ENCODE measurements at regions not wholly inside any gene's neighbourhood (a gene's known extent, or its start where the extent isn't known, plus 50 kb on each side); places are given as distances from the start of the nearest gene placed in this dataset.

DNA sequence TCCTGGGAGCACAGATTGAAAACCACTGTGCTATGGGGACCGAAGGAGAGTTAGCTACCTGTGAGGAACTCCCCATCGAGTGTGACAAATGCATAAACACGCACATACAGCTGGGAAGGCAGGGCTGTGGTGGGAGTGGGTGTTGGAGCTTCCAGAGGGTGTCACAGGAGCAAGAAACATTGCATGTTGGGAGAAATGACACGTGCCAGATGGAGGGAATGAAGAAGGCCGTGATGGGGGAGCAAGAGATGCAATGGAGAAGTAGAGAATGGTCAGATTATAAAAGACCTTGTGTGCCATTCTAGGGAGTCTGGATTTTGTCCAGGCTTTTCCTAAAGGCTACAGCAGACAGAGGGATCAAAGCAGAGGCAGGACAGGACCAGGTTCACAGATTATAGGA lies 91.1 kb upstream of the NDUFV2 start:
- no peak for TF ChIP-seq POLR2A (IDR thresholded peaks at IDR 0.05)
- TF ChIP-seq POLR2AphosphoS5 (IDR thresholded peaks at IDR 0.05): no peak
- TF ChIP-seq, protein P1, sequence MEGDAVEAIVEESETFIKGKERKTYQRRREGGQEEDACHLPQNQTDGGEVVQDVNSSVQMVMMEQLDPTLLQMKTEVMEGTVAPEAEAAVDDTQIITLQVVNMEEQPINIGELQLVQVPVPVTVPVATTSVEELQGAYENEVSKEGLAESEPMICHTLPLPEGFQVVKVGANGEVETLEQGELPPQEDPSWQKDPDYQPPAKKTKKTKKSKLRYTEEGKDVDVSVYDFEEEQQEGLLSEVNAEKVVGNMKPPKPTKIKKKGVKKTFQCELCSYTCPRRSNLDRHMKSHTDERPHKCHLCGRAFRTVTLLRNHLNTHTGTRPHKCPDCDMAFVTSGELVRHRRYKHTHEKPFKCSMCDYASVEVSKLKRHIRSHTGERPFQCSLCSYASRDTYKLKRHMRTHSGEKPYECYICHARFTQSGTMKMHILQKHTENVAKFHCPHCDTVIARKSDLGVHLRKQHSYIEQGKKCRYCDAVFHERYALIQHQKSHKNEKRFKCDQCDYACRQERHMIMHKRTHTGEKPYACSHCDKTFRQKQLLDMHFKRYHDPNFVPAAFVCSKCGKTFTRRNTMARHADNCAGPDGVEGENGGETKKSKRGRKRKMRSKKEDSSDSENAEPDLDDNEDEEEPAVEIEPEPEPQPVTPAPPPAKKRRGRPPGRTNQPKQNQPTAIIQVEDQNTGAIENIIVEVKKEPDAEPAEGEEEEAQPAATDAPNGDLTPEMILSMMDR (IDR thresholded peaks at IDR 0.05): no peak

Measured in prostate gland (tissue), 2 donors.